Transverse colon (tissue), 4 donors: ENCODE measurements at regions not wholly inside any gene's neighbourhood (a gene's known extent, or its start where the extent isn't known, plus 50 kb on each side); places are given as distances from the start of the nearest gene placed in this dataset.

Experiments
- DNase-seq: peaks from one replicate; pipeline ENCODE4 v3.0.0-alpha.2; 2019
- H3K27ac ChIP-seq, 4 donors: fragments of 200-600 bp; sonication (generic); 2 replicates each; pipeline ENCODE4 v1.5.1; 2016 to 2018; ENCODE audit warnings: inconsistent platforms in 4 of 4
- H3K27me3 ChIP-seq: fragments of 200-600 bp; sonication (generic); 2 replicates; pipeline ENCODE4 v1.5.1; 2017; ENCODE audit warnings: inconsistent platforms
- H3K36me3 ChIP-seq, 4 donors: fragments of 200-600 bp; sonication (generic); 2 replicates each; pipeline ENCODE4 v1.5.1; 2017 to 2019; ENCODE audit warnings: inconsistent platforms in 4 of 4
- H3K4me1 ChIP-seq, 4 donors: fragments of 200-600 bp; sonication (generic); 2 replicates each; pipeline ENCODE4 v1.5.1; 2017 to 2020; ENCODE audit warnings: inconsistent platforms in 4 of 4
- H3K4me3 ChIP-seq, 4 donors: fragments of 200-600 bp; sonication (generic); 1 replicate in 1 of 4; 2 replicates in 3 of 4; pipeline versions ENCODE4 v1.5.1 to v1.6.1; 2017 to 2019; ENCODE audit warnings: inconsistent platforms in 4 of 4
- H3K9me3 ChIP-seq, 2 donors: fragments of 200-600 bp; sonication (generic); 2 replicates each; pipeline ENCODE4 v1.5.1; 2017 to 2019; ENCODE audit warnings: inconsistent platforms in 2 of 2
- CTCF ChIP-seq, 5 experiments: fragments of 200-600 bp in 3 of 5; fragments of 450-650 bp in 2 of 5; sonication (generic) in 3 of 5; IDR thresholded peaks; 1 replicate in 2 of 5; 2 replicates in 3 of 5; pipeline ENCODE4 v1.5.1; 2016 to 2017; ENCODE audit warnings: antibody characterized with exemption in 5 of 5, inconsistent platforms in 3 of 5, mild to moderate bottlenecking in 2 of 5, moderate library complexity in 1 of 5
- EP300 ChIP-seq: sonication (generic); formaldehyde crosslinking; IDR thresholded peaks from one replicate; pipeline ENCODE4 v1.6.1; 2017; ENCODE audit warnings: antibody characterized with exemption, low read depth
- POLR2A ChIP-seq: fragments of 450-650 bp; IDR thresholded peaks from one replicate; pipeline ENCODE4 v1.6.1; 2016; ENCODE audit warnings: antibody characterized with exemption, mild to moderate bottlenecking, moderate library complexity
- POLR2AphosphoS5 ChIP-seq, 3 donors: sonication (generic); formaldehyde crosslinking; IDR thresholded peaks; one replicate each; pipeline ENCODE4 v1.6.1; 2016; ENCODE audit warnings: antibody characterized with exemption in 3 of 3
- WGBS, 2 donors: methylation state at CpG; one replicate each; pipeline ENCODE4 v1.1.5; 2018; ENCODE audit warnings: low coverage in 1 of 2; 5-methylcytosine and 5-hydroxymethylcytosine counted together
- in situ Hi-C, 4 donors: fragments of 200-750 bp; cut with MboI; loops; one replicate each; pipeline versions ENCODE4 v1.15.0 to v1.15.1; 2017; ENCODE audit warnings: low sequenced_read_pairs in 3 of 4, low pct_ligation_motif_present in 1 of 4, low pct_unique_long_range_greater_than_20kb in 1 of 4
- intact Hi-C: fragments of 100-400 bp; cut with DNase I; formaldehyde crosslinking; loops from one replicate; pipeline ENCODE4 v1.15.1; 2023; ENCODE audit warnings: low total_unique reads

GRCh38 chr12:131379738-131380137 lies 331.2 kb upstream of the SFSWAP start:
- no peak for DNase-seq
- WGBS, 2 donors = 50 to 59% methylated on average over 2 to 12 of the region's 12 CpGs
- intact Hi-C loops (no loop called here), in situ Hi-C loops (no loop called here)
- Histone ChIP-seq H3K4me1 (no peaks in the 10 kb centered on the region), H3K27ac (no peak overlapping the region), H3K9me3 (no peaks in the 10 kb centered on the region), H3K4me3 (no peak overlapping the region), H3K36me3 (no peaks in the 10 kb centered on the region), H3K27me3 (peaks cover 23% of the 10 kb centered on the region)
- TF ChIP-seq POLR2AphosphoS5 (IDR thresholded peaks at IDR 0.05) (no peak), POLR2A (no peak), EP300 (no peak), CTCF (IDR thresholded peaks at IDR 0.05) (no peak)

GRCh38 chr12:131380220-131380964 lies 330.5 kb upstream of the SFSWAP start:
- no peak for DNase-seq
- Histone ChIP-seq H3K27me3 (peaks cover 24% of the 10 kb centered on the region), H3K4me3 (no peak overlapping the region), H3K27ac (no peak overlapping the region), H3K9me3 (no peaks in the 10 kb centered on the region), H3K4me1 (no peaks in the 10 kb centered on the region), H3K36me3 (no peaks in the 10 kb centered on the region)
- in situ Hi-C loops = no loop called here
- intact Hi-C loops = no loop called here
- TF ChIP-seq CTCF (IDR thresholded peaks at IDR 0.05) = no peak
- no peak for TF ChIP-seq POLR2A
- TF ChIP-seq EP300 = no peak
- no peak for TF ChIP-seq POLR2AphosphoS5 (IDR thresholded peaks at IDR 0.05)
- 34 to 48% methylated on average over 17 to 25 of the region's 28 CpGs for WGBS, 2 donors

GRCh38 chr12:131380965-131381705 lies 329.8 kb upstream of the SFSWAP start:
- TF ChIP-seq POLR2A (no peak), CTCF (IDR thresholded peaks at IDR 0.05) (no peak), EP300 (no peak), POLR2AphosphoS5 (IDR thresholded peaks at IDR 0.05) (no peak)
- intact Hi-C loops = no loop called here
- Histone ChIP-seq H3K27me3 (peaks cover 31% of the 10 kb centered on the region), H3K9me3 (no peaks in the 10 kb centered on the region), H3K27ac (no peak overlapping the region), H3K36me3 (no peaks in the 10 kb centered on the region), H3K4me3 (no peak overlapping the region), H3K4me1 (no peaks in the 10 kb centered on the region)
- 49 to 60% methylated on average over 2 to 27 of the region's 27 CpGs for WGBS, 2 donors
- in situ Hi-C loops = no loop called here
- DNase-seq = no peak

GRCh38 chr12:131381716-131382430 lies 329.0 kb upstream of the SFSWAP start:
- Histone ChIP-seq H3K27ac (no peak overlapping the region), H3K4me3 (no peak overlapping the region), H3K4me1 (no peaks in the 10 kb centered on the region), H3K9me3 (no peaks in the 10 kb centered on the region), H3K27me3 (peaks cover 33% of the 10 kb centered on the region), H3K36me3 (no peaks in the 10 kb centered on the region)
- DNase-seq = no peak
- WGBS, 2 donors = 75% methylated on average over 14 of the region's 22 CpGs; no CpG with 5 or more reads in 1 of the 2 donors
- TF ChIP-seq CTCF (IDR thresholded peaks at IDR 0.05) = no peak
- intact Hi-C loops = no loop called here
- in situ Hi-C loops = no loop called here
